ENCODE measurements at regions not wholly inside any gene's neighbourhood (a gene's known extent, or its start where the extent isn't known, plus 50 kb on each side); places are given as distances from the start of the nearest gene placed in this dataset.

DNA sequence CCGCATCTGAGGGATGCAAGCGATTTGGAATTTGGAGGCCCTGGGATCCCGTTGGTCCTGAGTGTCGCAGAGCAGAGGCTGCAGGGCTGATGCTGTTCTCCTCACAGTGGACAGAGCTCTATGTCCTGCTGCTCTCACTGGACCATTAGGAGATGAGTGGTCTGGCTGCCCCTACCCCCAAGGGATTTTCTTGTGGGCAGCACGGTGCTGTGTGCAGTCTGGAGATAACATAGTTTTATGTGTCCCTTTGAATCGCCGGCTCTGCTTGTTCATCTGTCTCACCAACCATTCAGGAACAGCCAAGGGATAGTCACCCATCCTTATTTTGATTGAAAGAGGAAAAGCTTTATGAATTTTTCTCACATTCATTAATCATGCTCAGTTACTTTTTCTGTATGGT lies 49.9 kb downstream of the CHRM3 start:
- DNase-seq = no peak

DNA sequence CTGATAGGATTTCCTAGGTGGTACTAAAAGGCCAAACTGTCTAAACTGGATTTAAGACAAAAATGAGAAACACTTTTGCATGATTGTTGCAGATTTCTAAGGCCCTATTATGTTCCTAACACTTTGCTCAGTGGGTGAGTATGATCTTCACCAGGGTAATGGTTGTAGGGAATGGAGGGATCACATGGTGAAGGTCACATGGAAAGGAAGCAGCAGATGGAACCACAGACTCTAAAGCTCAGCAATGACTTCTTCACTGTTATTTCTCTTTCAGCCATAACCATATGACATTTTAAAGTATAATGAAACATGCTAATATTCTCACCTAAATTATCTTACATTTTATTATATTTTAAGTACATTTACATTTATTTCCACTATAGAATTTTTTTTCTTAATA lies 51.5 kb downstream of the CHRM3 start:
- DNase-seq = no peak

- no peak for DNase-seq
Observed at GRCh38 chr1:239438891-239439290, 52.5 kb downstream of the CHRM3 start.

- no peak for DNase-seq
Observed at GRCh38 chr1:239443361-239443760, 57.0 kb downstream of the CHRM3 start.

DNA sequence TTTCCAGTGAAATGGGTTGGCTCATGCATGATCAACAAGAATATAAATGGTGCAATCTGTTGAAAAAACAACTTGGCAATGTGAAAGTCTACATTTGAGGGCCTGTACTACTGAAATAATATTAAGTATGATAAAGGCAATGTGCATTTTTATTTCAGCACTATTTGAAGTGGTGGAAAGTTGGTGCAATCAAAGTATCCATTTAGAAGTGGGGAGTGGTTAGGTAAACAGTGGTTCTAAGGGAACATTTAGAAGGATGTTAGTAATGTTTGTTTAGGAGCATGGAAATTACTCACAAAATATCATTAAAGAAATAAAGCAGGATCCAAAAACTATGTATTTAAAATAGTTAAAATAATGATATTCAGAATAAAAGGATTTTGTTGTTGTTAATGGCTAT lies 60.2 kb downstream of the CHRM3 start:
- DNase-seq = no peak

DNA sequence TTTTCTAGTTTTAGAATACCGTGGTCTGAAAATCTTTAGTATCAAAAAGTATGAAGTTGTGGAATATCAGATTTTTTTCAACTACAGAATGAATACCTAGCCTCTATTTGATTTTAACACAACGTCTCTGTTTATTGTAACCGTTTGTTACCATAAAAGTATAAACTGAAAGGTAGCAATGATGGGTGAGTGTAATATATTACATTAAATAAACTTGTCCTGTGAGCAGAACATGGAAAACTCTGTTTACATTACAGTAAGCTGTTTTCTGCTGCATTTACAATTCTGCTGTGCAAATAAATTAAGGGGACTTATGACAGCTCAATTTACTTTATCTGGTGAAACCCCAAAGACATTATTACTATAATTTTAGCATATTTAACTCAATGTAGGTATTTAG lies 62.5 kb downstream of the CHRM3 start:
- no peak for DNase-seq

DNA sequence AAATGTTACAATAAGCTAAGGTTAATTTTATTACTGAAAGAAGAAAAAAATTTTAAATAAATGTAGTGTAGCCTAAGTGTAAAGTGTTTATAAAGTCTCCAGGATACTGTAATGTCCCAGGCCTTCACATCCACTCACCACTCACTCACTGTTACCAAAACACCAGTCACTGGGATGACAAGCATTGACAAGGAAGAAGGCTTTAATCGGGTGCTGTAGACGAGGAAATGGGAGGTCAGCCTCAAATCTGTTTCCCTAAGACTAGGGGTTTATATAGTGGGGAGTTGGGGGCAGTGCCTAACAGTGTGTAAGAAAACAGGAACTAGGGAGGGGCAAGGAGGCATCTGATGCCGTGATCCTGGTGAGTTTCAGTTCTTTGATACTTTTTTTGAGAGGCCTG lies 69.4 kb downstream of the CHRM3 start:
- no peak for DNase-seq

DNA sequence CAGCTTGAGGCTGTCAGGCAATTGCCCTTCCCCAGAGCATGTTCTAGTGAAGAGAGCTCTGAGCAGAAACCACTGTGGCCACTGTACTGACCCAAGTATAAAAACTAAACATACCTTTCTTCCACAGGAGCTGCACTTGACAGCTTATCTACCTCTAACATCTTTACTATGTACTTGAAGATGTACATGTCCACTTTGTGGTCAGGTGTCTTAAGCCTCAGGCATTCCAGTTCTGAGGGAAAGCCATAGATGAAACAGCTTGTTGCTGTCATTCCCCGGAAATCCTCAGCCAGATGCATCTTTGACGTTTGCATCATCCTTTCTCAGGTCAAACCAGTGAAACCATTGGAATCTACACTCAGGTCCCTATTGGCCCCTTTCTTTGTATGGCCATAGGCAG lies 70.4 kb downstream of the CHRM3 start:
- DNase-seq = no peak

DNA sequence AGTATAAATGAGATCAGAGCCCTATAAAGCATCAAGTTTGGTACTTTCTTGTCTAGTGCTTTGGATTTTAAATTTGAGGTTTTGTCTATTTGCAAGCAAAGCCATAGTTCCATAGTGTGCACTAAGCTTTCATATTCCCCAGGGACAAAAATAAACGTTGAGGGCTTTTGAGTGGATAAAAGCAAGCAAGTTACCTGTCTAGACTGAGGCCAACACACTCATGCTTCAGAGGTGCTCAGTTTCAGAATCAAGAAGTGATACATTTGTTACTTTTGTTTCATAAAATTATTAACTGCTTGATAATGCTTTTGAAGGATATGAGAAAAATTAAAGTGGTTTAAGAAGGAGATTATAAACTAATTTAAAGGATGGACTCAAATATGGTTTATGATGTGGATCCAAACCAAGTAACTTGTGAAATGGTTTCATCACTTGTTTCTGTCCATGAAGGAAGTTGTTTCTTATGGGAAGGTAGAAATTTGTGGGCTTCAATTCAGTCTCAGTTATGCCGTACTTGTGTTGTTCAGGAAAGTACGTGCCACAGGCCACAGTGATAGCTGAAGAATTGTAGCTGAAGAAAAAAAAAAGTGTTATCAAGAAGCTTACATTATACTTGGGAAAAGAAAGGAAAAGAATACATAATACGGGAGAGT lies 71.2 kb downstream of the CHRM3 start:
- DNase-seq = no peak

- DNase-seq = no peak
Observed at GRCh38 chr1:239458144-239458500, 71.8 kb downstream of the CHRM3 start.

- DNase-seq = no peak
Observed at GRCh38 chr1:239467730-239468129, 81.4 kb downstream of the CHRM3 start.

- no peak for DNase-seq
Observed at GRCh38 chr1:239478069-239478468, 91.7 kb downstream of the CHRM3 start.

DNA sequence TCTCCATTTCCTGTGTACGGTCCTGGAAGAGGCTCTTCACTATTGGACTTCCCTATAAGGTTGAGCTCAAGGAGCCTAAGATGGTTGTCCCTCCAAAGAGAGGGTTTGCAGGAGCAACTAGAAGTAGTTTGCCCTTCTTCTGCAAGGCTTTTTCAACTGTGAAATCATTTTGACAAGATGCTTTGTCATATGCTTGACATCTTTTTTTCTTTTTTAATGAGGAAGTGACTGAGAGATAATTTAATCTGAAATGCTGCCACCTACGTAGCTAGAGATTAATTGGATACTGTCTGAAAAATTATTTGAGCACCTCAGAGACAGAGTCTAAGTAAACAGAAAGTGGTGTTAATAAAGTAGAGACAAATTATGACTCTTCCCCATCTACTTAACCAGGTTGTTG lies 97.0 kb downstream of the CHRM3 start:
- no peak for DNase-seq

DNA sequence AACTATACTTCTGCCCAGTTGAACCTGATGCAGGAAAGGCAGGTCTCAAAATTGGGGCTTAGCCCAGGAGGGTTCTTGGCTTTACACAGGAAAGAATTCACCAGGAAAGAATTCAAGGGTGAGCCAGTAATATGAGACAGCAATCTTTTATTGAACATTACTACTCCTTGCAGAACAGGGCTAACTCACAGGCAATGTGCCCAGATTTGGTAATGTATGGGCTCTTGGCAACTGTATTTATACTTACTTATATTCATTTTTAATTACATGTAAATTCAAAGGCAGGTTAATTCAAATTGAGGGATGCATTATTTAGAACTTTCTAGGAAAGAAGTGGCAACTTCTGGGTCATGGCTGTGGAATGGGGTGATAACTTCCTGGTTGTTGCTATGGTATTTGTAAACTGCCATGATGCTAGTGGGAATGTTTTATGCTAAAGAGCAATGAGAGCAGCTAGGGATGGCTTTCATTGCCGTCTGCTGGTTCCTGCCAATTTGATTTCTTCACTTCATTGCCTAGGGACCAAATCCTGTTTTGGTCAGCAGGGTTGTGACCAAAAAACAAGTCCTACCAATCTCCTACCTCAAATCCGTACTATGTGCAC lies 107.5 kb downstream of the CHRM3 start:
- DNase-seq = no peak

- DNase-seq = no peak
Observed at GRCh38 chr1:239505094-239505493, 118.7 kb downstream of the CHRM3 start.

- DNase-seq = no peak
Observed at GRCh38 chr1:239507826-239508225, 121.5 kb downstream of the CHRM3 start.

DNA sequence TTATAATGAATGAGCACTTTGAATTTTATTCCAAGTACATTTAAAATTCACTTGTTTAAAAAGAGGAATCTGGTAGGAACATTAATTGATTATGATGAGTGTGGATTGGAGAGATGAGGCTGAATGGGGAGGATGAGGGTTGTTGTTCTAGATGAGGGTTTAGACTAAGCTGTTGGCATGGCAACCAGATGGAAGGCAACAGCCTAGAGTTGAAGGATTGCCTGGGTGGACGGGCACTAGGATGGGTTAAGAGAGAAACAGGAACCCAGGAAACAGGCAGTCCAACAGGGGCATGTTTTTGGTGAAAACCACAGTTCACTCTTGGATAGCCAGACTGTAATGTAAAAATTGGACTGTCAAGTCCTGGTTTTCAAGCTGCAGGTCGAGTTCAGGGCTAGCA lies 125.5 kb downstream of the CHRM3 start:
- no peak for DNase-seq

GRCh38 chr1:239516579-239516978 lies 130.2 kb downstream of the CHRM3 start:
- no peak for DNase-seq

DNA sequence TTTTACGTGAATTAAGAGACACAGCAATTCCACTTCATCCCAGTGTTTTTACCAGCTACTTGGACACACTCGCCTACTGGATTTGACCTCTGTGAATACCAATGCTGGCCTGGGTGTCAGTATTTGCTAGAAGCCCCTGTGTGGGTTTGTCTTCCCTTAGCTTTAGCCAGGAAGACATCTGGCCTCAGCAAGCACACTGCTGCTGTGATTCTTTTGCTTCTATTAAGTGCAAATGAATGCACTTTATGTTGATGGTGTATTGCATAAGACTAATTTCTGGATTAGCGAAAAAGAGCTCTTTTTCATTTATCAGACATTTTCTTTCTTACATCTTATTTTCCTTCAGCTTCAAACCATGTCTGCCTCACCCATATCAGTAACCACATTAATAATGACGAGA lies 140.0 kb downstream of the CHRM3 start:
- DNase-seq = no peak

- no peak for DNase-seq
Observed at GRCh38 chr1:239527051-239527693, 140.8 kb downstream of the CHRM3 start.

DNA sequence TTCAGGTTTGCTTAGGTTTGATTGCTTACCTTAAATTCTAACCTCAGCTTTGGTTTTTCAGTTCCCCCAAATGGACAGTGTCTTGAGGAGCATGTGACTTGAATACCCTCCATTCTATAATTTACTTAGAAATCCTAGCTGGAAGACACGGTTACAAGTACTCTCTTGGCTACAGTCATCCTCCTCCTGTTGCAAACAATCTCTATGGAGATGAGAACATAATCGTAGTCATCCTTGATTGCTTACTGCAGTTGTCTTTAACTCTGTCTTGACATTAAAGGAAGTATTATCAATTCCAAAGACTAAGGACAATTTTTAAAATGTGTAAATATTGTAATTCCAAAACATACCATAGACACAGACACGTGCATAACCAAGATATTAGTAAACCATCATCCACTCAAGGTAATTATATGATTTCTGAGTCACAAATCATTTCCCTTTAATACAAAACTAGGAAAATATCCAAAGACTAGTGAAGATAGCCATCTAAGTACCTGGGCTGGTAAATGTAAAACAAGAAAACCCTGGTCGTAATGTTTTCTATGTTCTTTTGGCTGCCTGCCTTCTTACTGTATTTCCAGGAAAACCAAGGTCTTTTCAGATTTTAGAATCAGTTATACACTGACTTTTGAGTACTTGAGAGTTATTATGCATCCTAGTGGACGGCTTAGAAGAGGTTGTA lies 149.9 kb downstream of the CHRM3 start:
- no peak for DNase-seq

DNA sequence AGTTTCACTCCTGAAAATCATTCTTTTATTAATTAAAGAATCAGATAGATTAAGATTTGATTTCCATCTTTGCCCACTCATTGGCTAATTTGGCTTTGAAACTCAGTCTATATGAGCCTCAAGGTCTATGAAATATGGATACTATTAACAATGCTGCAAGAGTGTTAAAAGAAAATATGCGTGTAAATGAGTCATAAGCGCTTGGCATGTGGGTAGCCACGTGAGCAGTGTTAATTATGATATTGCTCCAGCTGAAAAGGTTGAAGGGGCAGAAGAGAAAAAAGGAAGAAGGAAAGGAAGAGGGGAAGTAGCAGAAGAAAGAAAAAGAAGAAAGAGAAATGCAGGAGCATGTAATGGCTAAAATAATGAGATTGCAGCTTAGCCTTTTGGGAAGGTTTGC lies 151.4 kb downstream of the CHRM3 start:
- no peak for DNase-seq

DNA sequence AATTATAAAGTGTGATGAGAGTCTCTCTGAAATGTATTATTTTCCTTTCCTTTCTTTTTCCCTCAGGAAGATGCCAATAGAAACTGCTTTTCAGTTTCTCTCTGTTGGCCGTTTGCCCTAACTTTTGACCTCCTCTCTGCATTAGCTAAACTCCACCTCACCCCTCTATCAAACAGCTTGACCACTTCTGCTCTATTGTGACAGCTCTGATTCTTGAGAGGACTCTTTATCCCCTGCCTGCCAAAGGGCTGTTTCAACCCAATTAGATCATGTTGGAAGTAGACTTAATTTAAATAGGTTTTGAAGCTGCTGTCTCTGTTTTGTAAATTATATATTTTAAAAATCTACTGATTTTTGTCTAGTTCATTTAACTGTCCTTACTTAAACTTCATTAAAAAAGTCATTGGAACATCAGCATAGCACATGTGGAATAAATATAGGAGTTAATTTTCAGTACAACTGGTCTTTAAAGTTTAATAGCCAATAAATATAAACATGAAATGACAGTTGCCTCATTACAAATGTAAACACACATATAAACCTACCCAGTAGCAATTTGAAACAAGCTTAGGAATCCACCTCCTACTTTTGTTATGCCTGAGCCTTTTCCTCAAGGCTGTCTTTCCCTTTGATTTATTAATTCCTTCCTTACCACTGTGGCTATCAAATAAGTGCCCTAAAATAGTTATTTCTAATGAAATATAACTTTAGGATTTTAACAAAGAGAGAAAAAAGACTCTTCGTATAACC lies 152.0 kb downstream of the CHRM3 start:
- DNase-seq = no peak
